K562 (cell line): ENCODE measurements at regions not wholly inside any gene's neighbourhood (a gene's known extent, or its start where the extent isn't known, plus 50 kb on each side); places are given as distances from the start of the nearest gene placed in this dataset.

Experiments
- CBX5 ChIP-seq: IDR thresholded peaks from 2 replicates; pipeline ENCODE4 v1.6.1; 2014; ENCODE audit warnings: low read depth, borderline replicate concordance
- CTCF ChIP-seq, 3 experiments: IDR thresholded peaks in 2 of 3; conservative IDR thresholded peaks in 1 of 3; 2 replicates each; pipeline ENCODE4 v1.5.1; 2011 to 2012; ENCODE audit warnings: low read length in 3 of 3, mild to moderate bottlenecking in 3 of 3, control low read depth in 2 of 3, improper control_type of control experiment in 1 of 3, inconsistent platforms in 1 of 3, low read depth in 1 of 3, mixed read lengths in 1 of 3, moderate library complexity in 1 of 3; ENCODE audit not compliant: insufficient read depth in 2 of 3
- ELF4 ChIP-seq: fragments of 450-650 bp; formaldehyde crosslinking; IDR thresholded peaks from 2 replicates; pipeline ENCODE4 v1.4.0; 2022; ENCODE audit warnings: missing genetic modification characterization
- MAFK ChIP-seq: IDR thresholded peaks from 2 replicates; pipeline ENCODE4 v1.6.1; 2011; ENCODE audit warnings: low read length, improper control_type of control experiment
- MTA1 ChIP-seq: fragments of 450-650 bp; IDR thresholded peaks from 2 replicates; pipeline ENCODE4 v1.6.1; 2017; ENCODE audit warnings: borderline replicate concordance
- NCOA4 ChIP-seq: fragments of 450-650 bp; IDR thresholded peaks from 2 replicates; pipeline ENCODE4 v1.6.1; 2018; ENCODE audit warnings: mild to moderate bottlenecking; ENCODE audit not compliant: partially characterized antibody
- NR1H2 ChIP-seq: sonication (generic); formaldehyde crosslinking; IDR thresholded peaks from 2 replicates; pipeline ENCODE4 v1.4.0; 2020; ENCODE audit warnings: mild to moderate bottlenecking, missing genetic modification reagents
- POLR2A ChIP-seq: fragments of 450-650 bp; conservative IDR thresholded peaks from 2 replicates; pipeline ENCODE4 v1.6.1; 2016

- no peak for TF ChIP-seq CBX5
- TF ChIP-seq ELF4 (CRISPR knock-in tag) = no peak
- no peak for TF ChIP-seq CTCF (IDR thresholded peaks at IDR 0.05 in 2 of 3, conservative IDR thresholded peaks at IDR 0.05 in 1 of 3; ENCODE audit: insufficient read depth in 2 of 3, low read depth in 1 of 3, low read length in 3 of 3)
- no peak for TF ChIP-seq NCOA4
- no peak for TF ChIP-seq POLR2A
- TF ChIP-seq MAFK = no peak
- no peak for TF ChIP-seq MTA1
- no peak for TF ChIP-seq NR1H2
These were observed 346.3 kb downstream of the VRK1 start for GRCh38 chr14:97143456-97143855.
